ENCODE measurements at regions not wholly inside any gene's neighbourhood (a gene's known extent, or its start where the extent isn't known, plus 50 kb on each side); places are given as distances from the start of the nearest gene placed in this dataset.
"Not testable (repeated sequence)": the region's sequence is repeated elsewhere in the genome, so short reads cannot be mapped to it uniquely, and the experiment has no call there.

GRCh38 chr22:22052548-22053139 is 70.1 kb upstream of the TOP3B start:
- not testable (repeated sequence) for DNase-seq

GRCh38 chr22:22051032-22051431 is 68.4 kb upstream of the TOP3B start:
- not testable (repeated sequence) for DNase-seq

- no peak for DNase-seq
Observed at GRCh38 chr22:22050141-22050775, 67.7 kb upstream of the TOP3B start.

- no peak for DNase-seq
Observed at GRCh38 chr22:22049684-22050083, 67.1 kb upstream of the TOP3B start.

- DNase-seq, result no peak
Observed at GRCh38 chr22:22048981-22049531, 66.5 kb upstream of the TOP3B start.

- DNase-seq, result no peak
Observed at GRCh38 chr22:22048318-22048942, 65.8 kb upstream of the TOP3B start.

- DNase-seq, result no peak
Observed at GRCh38 chr22:22047776-22048175, 65.2 kb upstream of the TOP3B start.

- no peak for DNase-seq
Observed at GRCh38 chr22:22047266-22047665, 64.7 kb upstream of the TOP3B start.

- no peak for DNase-seq
Observed at GRCh38 chr22:22046370-22046769, 63.8 kb upstream of the TOP3B start.

GRCh38 chr22:22045571-22046335 is 63.2 kb upstream of the TOP3B start:
- DNase-seq, result no peak

- DNase-seq, result no peak
Observed at GRCh38 chr22:22044153-22044552, 61.6 kb upstream of the TOP3B start.

- DNase-seq, result no peak
Observed at GRCh38 chr22:22043296-22044078, 60.9 kb upstream of the TOP3B start.

GRCh38 chr22:22042599-22043295 is 60.2 kb upstream of the TOP3B start:
- DNase-seq, result no peak

- DNase-seq, result no peak
Observed at GRCh38 chr22:22042009-22042408, 59.4 kb upstream of the TOP3B start.

GRCh38 chr22:22040908-22041307 is 58.3 kb upstream of the TOP3B start:
- DNase-seq, result no peak

GRCh38 chr22:22040472-22040871 is 57.9 kb upstream of the TOP3B start:
- no peak for DNase-seq

- no peak for DNase-seq
Observed at GRCh38 chr22:22039286-22040074, 56.9 kb upstream of the TOP3B start.

GRCh38 chr22:22038178-22038880 is 55.7 kb upstream of the TOP3B start:
- DNase-seq, result no peak

GRCh38 chr22:22037740-22038139 is 55.2 kb upstream of the TOP3B start:
- no peak for DNase-seq

GRCh38 chr22:22037229-22037628 is 54.6 kb upstream of the TOP3B start:
- DNase-seq, result no peak

Data from central memory CD4-positive, alpha-beta T cell (primary cell).